ENCODE measurements at regions not wholly inside any gene's neighbourhood (a gene's known extent, or its start where the extent isn't known, plus 50 kb on each side); places are given as distances from the start of the nearest gene placed in this dataset.

DNA sequence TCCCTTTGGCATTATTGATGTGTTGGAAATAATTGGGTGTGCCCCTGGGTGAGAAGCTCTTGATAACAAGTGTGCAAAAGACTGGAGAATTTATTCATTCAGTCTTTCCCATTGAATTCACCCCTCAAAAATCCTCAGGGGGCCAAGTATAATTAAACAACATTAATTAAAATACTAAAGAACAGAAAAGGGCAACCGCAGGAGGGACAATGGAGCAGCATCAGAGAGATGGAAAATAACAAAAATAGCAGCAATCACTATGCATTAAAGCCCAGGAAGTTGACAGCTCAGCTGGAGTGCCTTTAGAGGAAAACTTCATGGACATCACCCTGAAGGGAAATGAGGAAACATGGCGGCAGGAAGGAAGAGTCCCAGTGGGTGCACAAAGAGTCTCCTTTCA lies 227.6 kb downstream of the MINAR1 start:
- TF ChIP-seq, protein P1, sequence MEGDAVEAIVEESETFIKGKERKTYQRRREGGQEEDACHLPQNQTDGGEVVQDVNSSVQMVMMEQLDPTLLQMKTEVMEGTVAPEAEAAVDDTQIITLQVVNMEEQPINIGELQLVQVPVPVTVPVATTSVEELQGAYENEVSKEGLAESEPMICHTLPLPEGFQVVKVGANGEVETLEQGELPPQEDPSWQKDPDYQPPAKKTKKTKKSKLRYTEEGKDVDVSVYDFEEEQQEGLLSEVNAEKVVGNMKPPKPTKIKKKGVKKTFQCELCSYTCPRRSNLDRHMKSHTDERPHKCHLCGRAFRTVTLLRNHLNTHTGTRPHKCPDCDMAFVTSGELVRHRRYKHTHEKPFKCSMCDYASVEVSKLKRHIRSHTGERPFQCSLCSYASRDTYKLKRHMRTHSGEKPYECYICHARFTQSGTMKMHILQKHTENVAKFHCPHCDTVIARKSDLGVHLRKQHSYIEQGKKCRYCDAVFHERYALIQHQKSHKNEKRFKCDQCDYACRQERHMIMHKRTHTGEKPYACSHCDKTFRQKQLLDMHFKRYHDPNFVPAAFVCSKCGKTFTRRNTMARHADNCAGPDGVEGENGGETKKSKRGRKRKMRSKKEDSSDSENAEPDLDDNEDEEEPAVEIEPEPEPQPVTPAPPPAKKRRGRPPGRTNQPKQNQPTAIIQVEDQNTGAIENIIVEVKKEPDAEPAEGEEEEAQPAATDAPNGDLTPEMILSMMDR (IDR thresholded peaks at IDR 0.05 in 4 of 5, conservative IDR thresholded peaks at IDR 0.05 in 1 of 5) = no peak
- no peak for TF ChIP-seq POLR2A (IDR thresholded peaks at IDR 0.05)
